ENCODE measurements at regions not wholly inside any gene's neighbourhood (a gene's known extent, or its start where the extent isn't known, plus 50 kb on each side); places are given as distances from the start of the nearest gene placed in this dataset.
"Not testable (repeated sequence)": the region's sequence is repeated elsewhere in the genome, so short reads cannot be mapped to it uniquely, and the experiment has no call there.

DNA sequence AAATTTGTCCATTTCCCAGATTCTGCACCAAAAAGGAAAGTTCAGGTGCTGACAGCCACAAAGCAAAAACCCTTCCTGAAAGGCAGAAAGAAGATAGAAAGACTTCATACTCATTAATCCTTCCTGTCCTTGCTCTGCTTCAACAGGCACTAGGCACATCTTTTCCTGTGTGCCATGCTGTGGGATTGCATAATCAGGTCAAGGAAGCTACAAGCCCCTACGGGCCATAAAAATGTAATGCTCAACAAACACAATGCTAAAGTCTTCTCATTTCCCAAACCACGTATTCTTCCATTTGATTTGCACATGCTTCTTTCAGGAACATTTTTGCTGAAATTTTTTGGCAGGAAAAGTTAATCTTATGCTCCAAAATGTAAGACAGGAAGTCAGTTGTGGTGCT is 710.9 kb upstream of the ZP4 start:
- TF ChIP-seq, protein P1, sequence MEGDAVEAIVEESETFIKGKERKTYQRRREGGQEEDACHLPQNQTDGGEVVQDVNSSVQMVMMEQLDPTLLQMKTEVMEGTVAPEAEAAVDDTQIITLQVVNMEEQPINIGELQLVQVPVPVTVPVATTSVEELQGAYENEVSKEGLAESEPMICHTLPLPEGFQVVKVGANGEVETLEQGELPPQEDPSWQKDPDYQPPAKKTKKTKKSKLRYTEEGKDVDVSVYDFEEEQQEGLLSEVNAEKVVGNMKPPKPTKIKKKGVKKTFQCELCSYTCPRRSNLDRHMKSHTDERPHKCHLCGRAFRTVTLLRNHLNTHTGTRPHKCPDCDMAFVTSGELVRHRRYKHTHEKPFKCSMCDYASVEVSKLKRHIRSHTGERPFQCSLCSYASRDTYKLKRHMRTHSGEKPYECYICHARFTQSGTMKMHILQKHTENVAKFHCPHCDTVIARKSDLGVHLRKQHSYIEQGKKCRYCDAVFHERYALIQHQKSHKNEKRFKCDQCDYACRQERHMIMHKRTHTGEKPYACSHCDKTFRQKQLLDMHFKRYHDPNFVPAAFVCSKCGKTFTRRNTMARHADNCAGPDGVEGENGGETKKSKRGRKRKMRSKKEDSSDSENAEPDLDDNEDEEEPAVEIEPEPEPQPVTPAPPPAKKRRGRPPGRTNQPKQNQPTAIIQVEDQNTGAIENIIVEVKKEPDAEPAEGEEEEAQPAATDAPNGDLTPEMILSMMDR (conservative IDR thresholded peaks at IDR 0.05): not testable (repeated sequence)
- TF ChIP-seq ZFX (IDR thresholded peaks at IDR 0.05): not testable (repeated sequence)
